GM18907 (cell line): ENCODE measurements at regions not wholly inside any gene's neighbourhood (a gene's known extent, or its start where the extent isn't known, plus 50 kb on each side); places are given as distances from the start of the nearest gene placed in this dataset.
"Not testable (repeated sequence)": the region's sequence is repeated elsewhere in the genome, so short reads cannot be mapped to it uniquely, and the experiment has no call there.

Experiments
- ATAC-seq: cut with Tn5 transposase; IDR thresholded peaks from one replicate; pipeline ENCODE4 v1.9.1; 2021; ENCODE audit warnings: mild to moderate bottlenecking, moderate library complexity; ENCODE audit not compliant: unreplicated experiment

DNA sequence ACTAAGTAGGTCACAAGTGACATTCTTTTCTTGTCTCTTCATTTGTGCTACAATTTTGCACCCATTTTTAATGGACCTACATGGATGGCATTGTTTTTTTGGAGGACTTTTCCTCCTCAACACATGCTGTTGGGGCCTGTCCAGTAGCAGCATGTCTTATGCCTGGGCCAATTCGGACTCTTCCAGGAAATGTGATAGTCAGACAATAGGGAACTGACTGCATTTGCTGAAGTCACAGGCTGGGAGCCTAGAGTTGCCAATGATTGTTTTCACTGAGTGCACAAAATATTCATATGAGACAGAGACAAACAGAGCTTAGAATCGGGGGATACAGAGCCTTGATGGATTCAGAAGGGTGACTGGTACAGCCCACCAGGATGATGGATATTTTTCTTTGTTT lies 867.3 kb upstream of the GOT2 start:
- no peak for ATAC-seq

DNA sequence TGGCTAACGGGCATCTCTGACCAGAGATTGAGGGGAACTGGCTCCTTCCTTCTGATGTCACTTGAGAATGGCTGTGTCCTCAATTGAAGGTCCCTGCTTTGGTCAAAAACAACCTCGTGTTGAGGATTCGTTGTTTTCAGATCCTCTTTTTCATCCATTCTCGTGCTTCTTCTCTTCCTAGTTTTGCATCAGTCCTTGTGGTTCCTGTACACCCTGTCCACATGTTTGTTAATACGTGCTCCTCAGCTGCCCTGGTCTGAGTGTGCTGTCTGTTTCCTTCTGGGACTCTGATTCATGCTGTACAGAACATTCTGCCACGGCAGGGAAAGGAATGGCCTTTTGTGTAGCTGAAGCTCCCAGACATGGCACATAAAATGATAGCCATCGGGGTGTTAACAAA lies 863.2 kb upstream of the GOT2 start:
- no peak for ATAC-seq

DNA sequence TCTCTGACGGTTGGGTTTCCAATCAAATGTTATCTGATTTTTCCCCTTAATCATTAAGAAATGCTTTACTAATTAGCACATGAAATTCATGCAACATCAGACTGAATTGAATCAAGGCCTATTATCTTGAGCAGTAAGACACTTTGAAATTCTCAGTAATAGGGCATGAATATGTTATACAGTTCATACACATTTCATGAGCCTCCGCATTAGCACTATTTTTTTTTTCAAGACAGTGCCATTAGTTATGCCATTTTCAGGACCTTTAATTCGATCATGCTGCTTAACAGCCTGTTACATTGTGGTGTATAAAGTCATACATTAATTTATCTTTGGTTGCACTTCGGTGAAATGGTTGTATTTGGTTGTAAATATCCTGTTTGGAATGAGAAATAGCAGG lies 862.6 kb upstream of the GOT2 start:
- no peak for ATAC-seq

DNA sequence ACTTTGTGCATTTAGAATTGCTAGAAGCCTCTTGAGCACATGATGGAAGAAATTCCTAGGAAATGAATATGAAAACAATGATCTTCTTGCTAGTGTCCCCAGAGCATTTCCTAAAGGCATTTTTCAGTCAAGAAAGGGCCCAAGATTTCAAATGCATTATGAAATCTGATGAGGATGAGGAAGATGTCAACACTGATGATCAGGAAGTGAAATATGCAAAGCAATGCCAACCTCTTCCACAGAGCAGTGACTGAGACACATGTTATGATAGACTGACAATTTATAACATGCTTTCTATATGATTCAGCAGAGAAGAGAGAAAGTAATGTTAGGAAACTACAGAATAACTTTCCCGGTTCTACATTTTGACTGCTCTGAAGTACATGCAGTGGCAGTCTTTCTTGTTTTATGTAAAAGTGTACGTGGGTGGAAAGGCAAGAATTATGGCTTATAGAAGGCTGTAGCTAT lies 859.1 kb upstream of the GOT2 start:
- no peak for ATAC-seq

DNA sequence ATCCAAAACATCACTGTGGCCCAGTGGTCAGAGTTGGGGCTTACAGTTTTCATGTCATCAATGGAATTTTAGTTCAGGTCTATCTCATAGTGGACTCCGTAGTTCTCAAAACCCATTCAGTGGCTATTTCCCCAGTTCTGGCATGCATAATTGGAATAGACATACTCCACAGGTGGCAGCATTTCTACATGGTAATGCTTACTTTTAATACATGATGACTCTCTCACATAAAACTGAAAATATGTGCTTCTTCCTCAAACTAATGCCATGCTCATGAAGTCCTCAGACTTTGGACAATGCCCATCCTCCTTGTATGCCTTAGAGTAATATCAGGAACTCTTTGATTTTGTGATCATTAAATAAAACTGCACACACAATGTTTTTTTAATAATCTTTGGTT lies 857.4 kb upstream of the GOT2 start:
- ATAC-seq, result no peak

DNA sequence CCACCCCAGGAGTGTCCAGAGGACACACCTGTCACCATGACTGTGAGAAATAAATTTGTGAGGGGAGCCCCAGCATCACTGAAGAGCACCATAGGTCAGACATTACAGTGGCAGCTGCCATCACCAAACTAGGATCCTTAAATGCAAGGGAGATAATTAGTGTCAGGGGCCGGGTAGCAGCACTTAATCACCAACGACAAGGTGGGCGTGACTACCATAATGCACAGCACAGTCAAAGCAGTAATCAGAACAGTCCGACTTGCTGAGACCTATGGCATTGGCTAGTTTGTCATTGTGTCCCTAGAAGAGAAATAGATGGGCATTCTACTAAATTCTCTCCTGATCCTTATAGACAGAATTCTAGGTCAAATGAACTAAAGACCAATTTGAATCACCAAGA lies 856.7 kb upstream of the GOT2 start:
- no peak for ATAC-seq

DNA sequence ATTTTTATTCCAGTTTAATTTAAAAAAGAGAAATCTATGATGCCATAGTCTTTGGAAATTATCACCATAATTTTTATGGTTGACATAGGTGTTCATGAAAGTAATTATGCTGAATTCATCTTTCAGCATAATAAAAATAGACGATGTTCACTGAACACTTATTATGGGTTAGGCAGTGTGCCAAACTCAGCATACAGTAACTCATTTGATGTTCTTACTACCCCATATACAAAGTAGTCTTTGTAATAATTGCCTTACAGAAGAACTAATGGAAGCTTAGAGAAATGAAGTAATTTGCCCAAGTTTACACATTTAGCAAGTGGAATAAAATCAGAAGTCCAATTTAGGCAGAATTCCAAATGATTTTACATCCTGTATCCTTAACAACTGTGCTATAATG lies 852.2 kb upstream of the GOT2 start:
- no peak for ATAC-seq

DNA sequence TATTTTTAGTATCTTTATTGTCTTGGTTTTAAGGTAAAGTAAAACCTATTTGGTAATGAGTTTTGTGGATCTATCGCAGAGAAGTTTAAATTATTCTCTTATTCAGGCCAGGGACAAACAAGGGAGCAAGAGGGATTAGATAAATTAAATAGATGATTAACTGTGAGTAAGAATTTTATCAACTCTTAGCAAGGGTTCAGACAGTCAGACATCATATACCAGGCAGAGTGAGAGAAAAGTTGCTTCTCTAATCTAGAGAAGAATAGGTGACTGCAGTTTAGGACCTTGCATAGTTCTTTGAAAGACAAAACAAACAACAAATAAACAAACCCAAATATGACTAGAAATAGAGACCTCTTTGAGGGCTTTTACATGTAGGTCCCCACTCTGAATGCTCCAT lies 840.2 kb upstream of the GOT2 start:
- ATAC-seq, result no peak

DNA sequence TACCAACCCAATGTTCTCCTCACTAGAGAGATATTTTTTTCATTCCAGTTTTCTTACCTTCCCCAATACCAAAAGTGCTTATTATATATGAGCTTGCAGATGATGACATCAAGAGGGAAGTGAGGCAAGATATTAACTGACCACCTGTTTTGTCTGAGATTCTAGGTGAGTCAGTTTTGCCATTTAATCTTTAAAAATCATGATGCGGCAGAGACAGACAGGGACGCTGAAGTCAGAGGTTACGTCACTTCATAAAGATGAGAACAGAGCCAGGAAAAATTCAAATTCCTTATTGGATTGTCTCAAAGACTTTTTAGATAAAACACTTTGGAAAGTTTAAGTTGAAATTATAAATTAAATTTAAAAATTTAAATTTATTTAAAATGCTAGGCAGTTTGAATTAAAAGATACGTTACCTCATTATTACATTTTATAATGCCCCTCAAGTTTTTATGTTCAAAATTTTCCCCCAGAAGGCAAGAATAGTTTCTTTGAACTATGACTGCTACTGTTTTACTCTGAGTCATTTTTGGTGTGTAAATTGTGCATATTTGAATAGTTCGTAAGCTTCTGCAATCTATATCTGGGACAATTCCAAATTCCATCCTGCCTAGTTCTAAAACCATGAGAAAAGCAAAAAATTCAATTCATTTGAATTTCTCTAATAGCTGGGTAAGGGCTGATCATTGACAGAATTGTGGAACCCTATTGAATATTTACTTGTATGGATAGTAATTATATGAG lies 839.6 kb upstream of the GOT2 start:
- ATAC-seq, result no peak

DNA sequence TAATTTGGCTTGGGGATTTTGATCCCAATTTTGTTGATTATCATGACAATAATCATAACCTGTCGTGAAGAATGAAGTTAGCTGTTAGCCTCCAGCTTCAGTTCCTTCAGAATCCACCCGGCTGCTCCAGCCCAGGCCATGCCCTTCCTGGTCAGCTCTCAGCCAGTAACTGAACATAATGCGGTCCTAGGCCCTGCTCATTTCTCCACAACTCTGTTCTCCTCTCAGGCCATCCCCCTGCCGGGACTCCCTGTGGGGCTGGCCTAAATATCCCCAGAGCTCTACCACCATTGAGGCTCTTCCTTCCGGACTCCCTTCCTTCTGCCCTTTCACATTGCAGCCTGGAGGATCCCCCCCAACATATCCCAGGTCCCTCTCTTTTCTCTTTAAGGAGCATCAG lies 833.4 kb upstream of the GOT2 start:
- ATAC-seq, result no peak

DNA sequence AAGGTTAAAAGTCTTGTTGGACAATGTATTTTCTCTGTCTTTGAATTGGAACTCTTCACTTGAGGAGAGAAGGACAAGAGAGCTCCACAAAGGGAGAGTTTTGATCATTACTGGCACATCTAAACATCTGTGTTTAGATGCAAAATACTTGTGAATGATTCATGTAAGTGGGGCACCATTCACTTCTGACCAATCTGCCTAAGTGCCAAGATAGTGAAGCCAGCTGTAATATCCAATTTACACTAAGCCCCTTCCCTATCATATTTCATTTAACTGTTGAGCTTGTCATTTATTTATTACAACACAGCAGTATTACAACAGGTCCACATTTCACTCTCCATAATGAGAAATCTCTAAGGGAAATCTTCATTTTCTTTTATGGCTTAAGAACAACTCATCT lies 832.3 kb upstream of the GOT2 start:
- no peak for ATAC-seq

DNA sequence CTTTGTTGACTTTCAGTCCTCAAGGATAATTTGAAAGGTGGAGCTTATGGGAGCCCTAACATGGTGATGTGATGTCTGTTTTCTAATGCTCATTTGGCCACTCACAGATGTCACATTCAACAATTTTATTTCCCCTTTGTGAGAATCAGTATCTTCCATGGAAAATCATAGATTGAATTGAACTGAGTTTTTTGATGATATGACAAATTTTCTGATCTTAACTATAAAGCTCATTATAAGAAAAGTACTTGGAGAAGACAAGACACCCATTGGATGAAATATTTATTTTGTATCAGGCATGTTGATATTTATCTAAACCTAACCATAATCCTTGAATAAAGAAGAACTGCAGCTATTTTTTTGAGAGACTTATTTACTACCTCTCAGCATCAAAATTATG lies 824.6 kb upstream of the GOT2 start:
- ATAC-seq, result no peak

DNA sequence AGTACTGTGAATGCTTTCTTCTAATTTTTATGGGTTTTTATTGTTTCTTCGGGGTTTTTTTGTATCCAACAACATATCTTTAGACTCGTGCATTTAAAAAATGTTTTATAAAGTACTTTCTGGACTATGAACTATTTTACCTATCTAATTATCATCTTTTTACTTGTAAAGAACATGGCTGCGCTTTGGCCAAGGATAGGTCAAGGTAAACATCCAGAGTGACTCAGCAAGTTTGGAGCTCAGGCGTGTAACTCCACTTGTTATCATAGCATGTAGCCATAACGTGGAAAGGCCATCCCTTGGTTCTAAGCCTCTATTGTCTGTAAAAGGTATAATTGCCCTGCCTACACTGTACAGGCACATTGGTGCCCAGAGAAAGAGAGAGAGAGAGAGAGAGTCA lies 818.0 kb upstream of the GOT2 start:
- no peak for ATAC-seq

DNA sequence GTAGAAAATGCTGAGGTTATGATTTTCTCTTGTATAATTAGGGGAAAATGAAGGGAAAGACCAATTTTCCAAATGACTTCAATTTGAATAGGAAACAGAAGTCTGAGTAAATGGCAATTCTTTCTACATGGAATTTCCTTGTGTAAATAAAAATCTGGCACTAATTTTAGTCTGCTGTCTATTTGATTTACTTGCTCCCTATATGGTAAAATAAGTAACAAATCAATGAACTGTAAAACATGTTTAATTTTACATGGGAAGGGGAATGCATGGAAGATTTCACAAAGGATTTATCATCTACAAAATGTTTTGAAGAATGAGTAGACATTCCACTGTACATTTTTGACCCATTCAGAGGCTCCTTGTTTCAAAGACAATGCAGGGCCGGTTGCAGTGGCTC lies 811.6 kb upstream of the GOT2 start:
- no peak for ATAC-seq

DNA sequence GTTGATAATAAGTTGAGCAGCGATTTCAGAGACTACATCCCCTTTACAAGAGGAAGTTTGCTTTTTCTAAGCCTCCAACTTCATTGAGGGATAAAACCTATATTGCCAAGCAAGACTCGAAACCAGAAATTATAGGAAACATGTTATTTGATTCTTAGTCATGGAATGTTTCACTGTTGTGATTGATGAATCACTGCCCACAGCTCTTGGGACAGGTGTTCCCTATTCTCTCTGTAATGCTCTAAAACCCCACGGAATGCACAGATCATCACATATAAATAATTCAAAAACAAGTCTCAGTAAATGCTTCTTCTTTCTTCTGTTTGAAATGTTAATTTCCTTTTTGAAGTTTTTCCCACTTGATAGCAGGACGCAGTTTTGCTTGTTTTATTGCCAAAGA lies 809.5 kb upstream of the GOT2 start:
- ATAC-seq, result no peak

DNA sequence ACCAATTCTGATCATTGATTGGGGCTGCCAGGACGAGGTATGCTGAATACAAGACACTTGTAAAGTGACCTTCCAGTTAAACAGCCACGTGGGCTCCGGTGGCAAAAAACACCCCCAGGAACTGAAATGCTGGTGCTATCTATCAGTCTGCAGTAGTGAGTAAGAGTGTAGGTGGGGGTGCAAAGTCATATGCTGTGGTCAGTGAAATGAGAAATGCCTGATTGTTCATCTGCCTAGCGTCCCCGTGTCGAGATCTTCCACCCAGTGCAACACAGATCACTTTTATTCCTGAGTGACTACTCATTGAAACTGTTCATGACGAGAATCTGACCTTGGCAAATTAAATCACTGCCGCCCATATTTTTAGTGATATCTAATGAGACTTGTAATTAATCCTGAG lies 806.5 kb upstream of the GOT2 start:
- no peak for ATAC-seq

DNA sequence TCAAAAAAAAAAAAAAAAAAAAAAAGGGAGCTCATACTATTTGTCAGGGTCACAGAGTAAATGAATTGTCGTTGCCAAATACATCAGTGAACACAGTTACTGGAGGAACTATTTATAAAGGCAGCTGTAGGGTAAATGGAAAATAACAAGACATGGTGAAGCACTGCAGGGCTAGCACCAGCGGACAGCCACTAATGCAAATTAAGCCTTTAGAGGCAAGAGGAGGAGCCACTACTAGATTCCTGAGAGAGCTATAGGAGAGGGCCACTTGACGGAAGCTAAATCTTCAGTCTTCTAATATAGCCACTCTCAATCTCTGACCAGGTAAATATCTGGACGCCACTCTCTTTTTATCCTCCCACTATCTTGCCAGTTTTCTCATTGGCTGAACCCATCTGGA lies 801.2 kb upstream of the GOT2 start:
- ATAC-seq, result no peak

DNA sequence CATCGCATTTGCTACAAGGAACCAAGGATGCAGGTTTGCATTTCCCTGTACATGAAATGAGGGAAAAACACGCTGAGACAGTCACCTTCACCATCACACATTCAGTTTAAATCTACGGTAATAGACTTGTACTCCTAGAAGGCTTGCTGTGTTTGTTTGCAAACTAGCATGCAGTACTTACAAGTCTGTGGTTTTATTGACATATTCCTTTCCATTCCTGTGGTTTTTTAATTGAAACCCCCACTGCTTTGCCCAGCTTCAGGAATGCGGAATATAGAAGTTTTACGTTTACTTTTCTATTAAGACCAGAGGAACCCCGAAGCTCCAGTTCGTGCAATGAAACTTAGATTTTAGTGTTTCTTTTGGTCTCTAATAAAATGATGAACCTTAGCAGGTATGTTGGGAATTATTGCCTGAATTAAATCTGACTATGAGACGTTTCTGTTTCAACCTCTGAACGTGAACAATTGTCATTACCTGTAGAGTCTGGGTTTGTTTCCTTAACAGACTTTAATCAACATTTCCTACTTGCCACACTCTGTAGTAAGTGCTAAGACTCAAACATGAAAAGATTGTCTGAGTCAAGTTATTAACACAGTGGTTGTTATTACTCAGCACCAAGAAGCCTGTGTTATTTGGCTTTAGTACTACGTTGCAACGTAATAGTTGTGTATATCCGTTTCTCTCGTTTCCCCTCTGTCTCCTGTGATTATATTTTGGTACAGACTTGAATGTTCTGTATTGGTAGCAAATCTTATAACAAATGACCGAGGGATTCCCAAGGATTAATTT lies 793.3 kb upstream of the GOT2 start:
- no peak for ATAC-seq

DNA sequence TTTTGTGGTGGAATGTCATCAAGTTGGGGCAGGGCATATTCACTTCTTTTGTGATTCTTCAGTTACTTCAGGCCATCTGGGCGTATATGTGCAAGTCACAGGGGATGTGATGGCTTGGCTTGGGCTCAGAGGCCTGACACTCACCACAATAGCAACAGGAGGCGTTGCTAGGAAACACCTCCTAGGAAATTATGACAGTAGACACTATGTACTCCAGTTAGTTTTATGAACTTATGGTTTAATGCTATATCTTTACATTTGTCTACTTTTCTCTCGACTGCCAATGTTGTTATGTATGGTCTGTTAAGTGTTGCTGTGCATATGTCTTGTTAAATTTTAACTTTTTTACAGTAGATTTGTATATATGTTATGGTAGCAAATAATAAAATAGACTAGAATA lies 788.7 kb upstream of the GOT2 start:
- ATAC-seq, result no peak

DNA sequence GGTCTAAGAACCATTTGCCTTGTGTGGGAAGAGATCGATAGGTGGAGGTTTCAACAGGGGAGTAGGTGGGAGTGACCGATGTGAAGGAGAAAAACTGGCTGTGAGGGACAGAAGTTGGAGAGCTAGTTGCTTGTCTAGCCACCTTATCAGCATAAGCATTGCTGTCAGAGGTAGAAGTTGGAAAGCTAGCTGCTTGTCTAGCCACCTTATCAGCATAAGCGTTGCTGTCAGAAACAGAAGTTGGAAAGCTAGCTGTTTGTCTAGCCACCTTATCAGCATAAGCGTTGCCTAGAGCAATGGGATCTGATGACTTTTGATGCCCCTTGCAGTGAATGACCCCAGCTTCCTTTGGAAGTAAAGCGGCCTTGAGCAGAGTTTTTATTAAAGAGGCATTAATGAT lies 784.6 kb upstream of the GOT2 start:
- ATAC-seq, result not testable (repeated sequence)

DNA sequence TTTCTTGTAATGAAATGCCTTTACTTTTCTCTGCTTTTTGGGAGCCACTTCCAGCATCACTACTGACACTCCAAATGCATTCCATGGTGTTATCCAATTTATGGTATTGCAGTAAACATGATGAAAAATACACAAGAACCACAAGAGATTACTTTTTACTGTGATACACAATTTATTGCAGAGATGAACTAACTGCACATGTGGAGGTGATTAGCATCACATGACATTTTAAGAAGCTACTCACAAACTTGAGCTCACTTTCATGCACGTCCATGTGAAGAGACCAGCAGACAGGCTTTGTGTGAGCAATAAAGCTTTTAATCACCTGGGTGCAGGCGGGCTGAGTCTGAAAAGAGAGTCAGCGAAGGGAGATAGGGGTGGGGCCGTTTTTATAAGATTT lies 780.5 kb upstream of the GOT2 start:
- no peak for ATAC-seq

DNA sequence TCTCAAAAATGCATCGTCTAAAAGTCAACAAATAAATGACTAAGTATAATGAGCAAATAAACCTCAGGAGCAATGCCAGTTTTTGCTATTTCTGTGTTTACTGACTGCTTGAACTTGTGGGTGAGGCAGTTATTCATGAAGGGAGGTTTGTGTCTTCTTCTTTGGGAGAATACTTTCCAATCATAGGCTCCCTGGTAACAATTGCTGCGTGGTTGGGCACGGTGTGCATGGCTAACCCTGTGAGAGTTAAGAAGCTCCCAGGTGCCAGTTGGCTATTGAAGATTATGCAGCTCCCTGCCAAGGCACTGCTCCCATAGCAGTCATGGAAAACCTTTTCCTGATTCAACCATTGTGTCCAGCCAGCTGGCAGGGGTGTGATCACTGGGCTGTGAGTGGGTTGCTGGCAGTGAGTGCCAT lies 775.9 kb upstream of the GOT2 start:
- ATAC-seq, result no peak

DNA sequence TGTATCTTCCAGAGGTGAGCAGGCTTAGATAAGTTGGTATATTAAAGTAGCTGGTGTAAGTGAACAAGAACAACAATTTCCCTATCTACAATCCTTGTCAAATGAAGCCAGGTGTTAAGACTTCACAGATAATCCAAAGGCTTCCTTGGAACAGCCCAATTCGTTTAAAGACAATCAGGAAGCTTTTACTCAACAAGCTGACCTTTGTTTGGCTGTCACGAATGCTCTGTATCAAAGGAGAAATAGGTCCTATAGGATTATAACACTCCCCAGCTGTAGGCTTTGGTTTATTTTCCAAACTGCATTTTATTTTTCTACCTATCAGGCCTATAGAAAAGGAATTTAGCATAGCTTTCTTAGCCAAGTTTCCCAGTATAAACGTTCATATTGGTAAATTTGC lies 766.5 kb upstream of the GOT2 start:
- ATAC-seq, result no peak
